ENCODE measurements at regions not wholly inside any gene's neighbourhood (a gene's known extent, or its start where the extent isn't known, plus 50 kb on each side); places are given as distances from the start of the nearest gene placed in this dataset.

DNA sequence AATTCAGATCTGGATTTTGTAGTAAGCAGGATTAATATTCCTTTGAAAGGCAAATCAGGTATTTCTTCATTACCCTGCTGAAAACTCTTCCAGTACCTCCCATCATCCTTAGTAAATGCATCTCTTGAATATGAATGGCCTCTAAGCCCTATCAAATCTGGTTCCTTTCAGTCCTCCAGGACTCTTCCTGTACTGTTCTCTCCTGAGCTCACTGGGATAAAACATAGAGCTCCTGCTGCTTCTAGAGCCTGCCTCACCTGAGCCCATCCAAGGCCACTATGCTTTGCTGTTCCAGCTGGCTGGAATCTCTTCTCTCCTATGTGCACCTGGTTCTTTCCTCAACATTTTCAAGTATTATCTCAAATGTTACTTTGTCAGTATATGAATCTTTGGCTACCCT is 803.3 kb upstream of the CTNND2 start:
- Histone ChIP-seq H2AFZ (ENCODE audit: low read length) (no peak overlapping the region), H3K9me3 (ENCODE audit: control insufficient read depth, insufficient read depth, low read depth, low read length) (no peaks in the 10 kb centered on the region), H3K27ac (ENCODE audit: insufficient read depth, low read length) (no peak overlapping the region), H3K4me1 (ENCODE audit: control insufficient read depth, extremely low read depth, insufficient read depth, low read length) (no peaks in the 10 kb centered on the region), H3K27me3 (ENCODE audit: control insufficient read depth, insufficient read depth, low read length) (no peaks in the 10 kb centered on the region), H3K9ac (ENCODE audit: insufficient read depth, low read length) (no peak overlapping the region), H4K20me1 (ENCODE audit: control insufficient read depth, extremely low read depth, insufficient read depth, low read length) (no peaks in the 10 kb centered on the region), H3K4me3 (replicated peaks in 1 of 4; ENCODE audit: control extremely low read depth in 1 of 4, insufficient read depth in 1 of 4, low read depth in 3 of 4, low read length in 4 of 4) (no peak overlapping the region), H3K79me2 (ENCODE audit: control insufficient read depth, insufficient read depth, low read length) (no peaks in the 10 kb centered on the region), H3K36me3 (ENCODE audit: control insufficient read depth, insufficient read depth, low read length) (no peaks in the 10 kb centered on the region), H3K4me2 (ENCODE audit: extremely low read depth, insufficient read depth, low read length) (no peak overlapping the region)
- TF ChIP-seq, protein P1, sequence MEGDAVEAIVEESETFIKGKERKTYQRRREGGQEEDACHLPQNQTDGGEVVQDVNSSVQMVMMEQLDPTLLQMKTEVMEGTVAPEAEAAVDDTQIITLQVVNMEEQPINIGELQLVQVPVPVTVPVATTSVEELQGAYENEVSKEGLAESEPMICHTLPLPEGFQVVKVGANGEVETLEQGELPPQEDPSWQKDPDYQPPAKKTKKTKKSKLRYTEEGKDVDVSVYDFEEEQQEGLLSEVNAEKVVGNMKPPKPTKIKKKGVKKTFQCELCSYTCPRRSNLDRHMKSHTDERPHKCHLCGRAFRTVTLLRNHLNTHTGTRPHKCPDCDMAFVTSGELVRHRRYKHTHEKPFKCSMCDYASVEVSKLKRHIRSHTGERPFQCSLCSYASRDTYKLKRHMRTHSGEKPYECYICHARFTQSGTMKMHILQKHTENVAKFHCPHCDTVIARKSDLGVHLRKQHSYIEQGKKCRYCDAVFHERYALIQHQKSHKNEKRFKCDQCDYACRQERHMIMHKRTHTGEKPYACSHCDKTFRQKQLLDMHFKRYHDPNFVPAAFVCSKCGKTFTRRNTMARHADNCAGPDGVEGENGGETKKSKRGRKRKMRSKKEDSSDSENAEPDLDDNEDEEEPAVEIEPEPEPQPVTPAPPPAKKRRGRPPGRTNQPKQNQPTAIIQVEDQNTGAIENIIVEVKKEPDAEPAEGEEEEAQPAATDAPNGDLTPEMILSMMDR (conservative IDR thresholded peaks at IDR 0.05 in 1 of 2, IDR thresholded peaks at IDR 0.05 in 1 of 2; ENCODE audit: low read depth in 1 of 2, low read length in 2 of 2), result no peak
- TF ChIP-seq EZH2 (IDR thresholded peaks at IDR 0.05; ENCODE audit: low read length, missing control alignments), result no peak
- no peak for DNase-seq (ENCODE audit: low read depth in 2 of 2)

DNA sequence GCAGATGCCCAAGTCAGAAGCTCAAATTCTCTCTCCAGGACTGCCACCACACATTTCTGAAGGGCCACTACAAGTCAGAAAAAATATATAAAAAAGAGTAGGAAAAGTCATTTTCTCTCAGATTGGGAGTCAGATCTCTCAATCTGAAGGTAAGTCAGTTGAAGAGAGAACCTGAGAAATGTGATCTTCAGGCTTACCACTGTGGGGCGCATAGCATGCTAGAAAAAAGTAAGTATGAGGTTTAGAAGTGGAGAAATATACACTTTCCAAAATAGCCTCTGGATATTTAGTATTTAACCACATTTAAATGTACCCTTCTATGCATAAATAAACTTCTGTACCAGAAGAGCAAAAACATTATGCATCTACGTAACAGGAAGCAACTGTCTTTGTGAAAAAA is 800.7 kb upstream of the CTNND2 start:
- no peaks in the 10 kb centered on the region for H3K9me3 ChIP-seq (ENCODE audit: control insufficient read depth, insufficient read depth, low read depth, low read length)
- H4K20me1 ChIP-seq (ENCODE audit: control insufficient read depth, extremely low read depth, insufficient read depth, low read length), result no peaks in the 10 kb centered on the region
- no peak overlapping the region for H3K4me3 ChIP-seq (replicated peaks in 1 of 4; ENCODE audit: control extremely low read depth in 1 of 4, insufficient read depth in 1 of 4, low read depth in 3 of 4, low read length in 4 of 4)
- TF ChIP-seq, protein P1 (conservative IDR thresholded peaks at IDR 0.05 in 1 of 2, IDR thresholded peaks at IDR 0.05 in 1 of 2; ENCODE audit: low read depth in 1 of 2, low read length in 2 of 2), result no peak
- no peak for TF ChIP-seq EZH2 (IDR thresholded peaks at IDR 0.05; ENCODE audit: low read length, missing control alignments)
- DNase-seq (ENCODE audit: low read depth in 2 of 2), result peak in 1 of 2 donors; percentile 1
- H3K27ac ChIP-seq (ENCODE audit: insufficient read depth, low read length), result no peak overlapping the region
- no peaks in the 10 kb centered on the region for H3K79me2 ChIP-seq (ENCODE audit: control insufficient read depth, insufficient read depth, low read length)
- H3K4me2 ChIP-seq (ENCODE audit: extremely low read depth, insufficient read depth, low read length), result no peak overlapping the region
- H3K27me3 ChIP-seq (ENCODE audit: control insufficient read depth, insufficient read depth, low read length), result no peaks in the 10 kb centered on the region
- H3K36me3 ChIP-seq (ENCODE audit: control insufficient read depth, insufficient read depth, low read length), result no peaks in the 10 kb centered on the region
- H3K4me1 ChIP-seq (ENCODE audit: control insufficient read depth, extremely low read depth, insufficient read depth, low read length), result no peaks in the 10 kb centered on the region
- no peak overlapping the region for H3K9ac ChIP-seq (ENCODE audit: insufficient read depth, low read length)
- H2AFZ ChIP-seq (ENCODE audit: low read length), result no peak overlapping the region

DNA sequence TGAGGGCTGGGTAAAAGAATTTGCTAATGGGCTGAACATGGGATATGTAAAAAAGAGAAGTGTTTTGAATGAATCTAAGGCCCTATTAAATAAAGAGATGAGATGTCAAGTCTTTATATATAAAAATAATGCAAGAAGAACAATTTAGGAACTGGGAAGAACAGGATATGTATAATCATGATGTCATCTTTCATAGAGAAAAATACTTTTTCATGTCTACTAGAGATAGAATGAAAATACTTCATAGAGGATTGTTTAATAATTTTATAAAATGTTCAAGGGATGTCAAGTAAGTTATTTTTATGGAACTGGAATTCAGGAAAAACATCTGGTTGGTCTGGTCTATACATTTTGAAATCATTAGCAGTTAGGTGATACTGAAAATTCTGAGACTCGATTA is 799.0 kb upstream of the CTNND2 start:
- H3K36me3 ChIP-seq (ENCODE audit: control insufficient read depth, insufficient read depth, low read length), result no peaks in the 10 kb centered on the region
- TF ChIP-seq EZH2 (IDR thresholded peaks at IDR 0.05; ENCODE audit: low read length, missing control alignments), result no peak
- TF ChIP-seq, protein P1 (conservative IDR thresholded peaks at IDR 0.05 in 1 of 2, IDR thresholded peaks at IDR 0.05 in 1 of 2; ENCODE audit: low read depth in 1 of 2, low read length in 2 of 2), result no peak
- no peak overlapping the region for H3K9ac ChIP-seq (ENCODE audit: insufficient read depth, low read length)
- H3K4me3 ChIP-seq (replicated peaks in 1 of 4; ENCODE audit: control extremely low read depth in 1 of 4, insufficient read depth in 1 of 4, low read depth in 3 of 4, low read length in 4 of 4), result no peak overlapping the region
- H3K79me2 ChIP-seq (ENCODE audit: control insufficient read depth, insufficient read depth, low read length), result no peaks in the 10 kb centered on the region
- H3K4me2 ChIP-seq (ENCODE audit: extremely low read depth, insufficient read depth, low read length), result no peak overlapping the region
- H3K9me3 ChIP-seq (ENCODE audit: control insufficient read depth, insufficient read depth, low read depth, low read length), result no peaks in the 10 kb centered on the region
- no peak overlapping the region for H3K27ac ChIP-seq (ENCODE audit: insufficient read depth, low read length)
- no peaks in the 10 kb centered on the region for H3K4me1 ChIP-seq (ENCODE audit: control insufficient read depth, extremely low read depth, insufficient read depth, low read length)
- no peaks in the 10 kb centered on the region for H4K20me1 ChIP-seq (ENCODE audit: control insufficient read depth, extremely low read depth, insufficient read depth, low read length)
- DNase-seq (ENCODE audit: low read depth in 2 of 2), result no peak
- H2AFZ ChIP-seq (ENCODE audit: low read length), result no peak overlapping the region
- H3K27me3 ChIP-seq (ENCODE audit: control insufficient read depth, insufficient read depth, low read length), result no peaks in the 10 kb centered on the region

Measured in fibroblast of lung (primary cell).